H9 (cell line): ENCODE measurements at regions not wholly inside any gene's neighbourhood (a gene's known extent, or its start where the extent isn't known, plus 50 kb on each side); places are given as distances from the start of the nearest gene placed in this dataset.

ENCODE experiments used
- DNase-seq: peaks from one replicate; pipeline ENCODE4 v3.0.0-alpha.2; 2017
- H2AFZ ChIP-seq: one replicate; pipeline ENCODE4 v1.6.1; 2013; ENCODE audit warnings: mild to moderate bottlenecking, low read length, control low read depth, moderate library complexity
- H2AK5ac ChIP-seq: 2 replicates; pipeline ENCODE4 v1.6.1; 2013; ENCODE audit warnings: low read length, control low read depth, mixed read lengths; ENCODE audit not compliant: insufficient read length
- H2BK120ac ChIP-seq: one replicate; pipeline ENCODE4 v1.6.1; 2013; ENCODE audit warnings: low read depth, mild to moderate bottlenecking, low read length, control low read depth, inconsistent platforms; ENCODE audit not compliant: poor library complexity, severe bottlenecking
- H2BK12ac ChIP-seq: 2 replicates; pipeline ENCODE4 v1.6.1; 2013; ENCODE audit warnings: low read length, control low read depth, mixed read lengths, low read depth; ENCODE audit not compliant: insufficient read length
- H2BK15ac ChIP-seq: 2 replicates; pipeline ENCODE4 v1.6.1; 2013; ENCODE audit warnings: low read depth, low read length, control low read depth
- H2BK20ac ChIP-seq: one replicate; pipeline ENCODE4 v1.6.1; 2013; ENCODE audit warnings: low read depth, mild to moderate bottlenecking, low read length, control low read depth, inconsistent platforms; ENCODE audit not compliant: poor library complexity, severe bottlenecking
- H2BK5ac ChIP-seq: 2 replicates; pipeline ENCODE4 v1.6.1; 2013; ENCODE audit warnings: low read length, control low read depth, mixed read lengths; ENCODE audit not compliant: insufficient read length
- H3K14ac ChIP-seq: 2 replicates; pipeline ENCODE4 v1.6.1; 2013; ENCODE audit warnings: low read length, control low read depth; ENCODE audit not compliant: insufficient read depth
- H3K18ac ChIP-seq: 2 replicates; pipeline ENCODE4 v1.6.1; 2013; ENCODE audit warnings: low read depth, mild to moderate bottlenecking, mixed read lengths, low read length, control low read depth; ENCODE audit not compliant: insufficient read length
- H3K23ac ChIP-seq: 2 replicates; pipeline ENCODE4 v1.6.1; 2013; ENCODE audit warnings: low read length, control low read depth, mixed read lengths, low read depth; ENCODE audit not compliant: insufficient read length
- H3K23me2 ChIP-seq: 2 replicates; pipeline ENCODE4 v1.6.1; 2013; ENCODE audit warnings: low read depth, mild to moderate bottlenecking, mixed read lengths, low read length, control low read depth; ENCODE audit not compliant: insufficient read length, poor library complexity, severe bottlenecking
- H3K27ac ChIP-seq: 2 replicates; pipeline ENCODE4 v1.5.1; 2013; ENCODE audit warnings: low read length, control low read depth, mixed read lengths, low read depth; ENCODE audit not compliant: insufficient read length
- H3K27me3 ChIP-seq: 2 replicates; pipeline ENCODE4 v1.6.1; 2013; ENCODE audit warnings: low read length, control low read depth, inconsistent platforms; ENCODE audit not compliant: insufficient read depth
- H3K4ac ChIP-seq: 2 replicates; pipeline ENCODE4 v1.6.1; 2013; ENCODE audit warnings: low read depth, mild to moderate bottlenecking, control low read depth, inconsistent platforms, low read length, moderate library complexity
- H3K4me1 ChIP-seq: 2 replicates; pipeline ENCODE4 v1.6.1; 2013; ENCODE audit warnings: low read length, control low read depth, inconsistent platforms; ENCODE audit not compliant: insufficient read depth
- H3K4me2 ChIP-seq: 2 replicates; pipeline ENCODE4 v1.6.1; 2013; ENCODE audit warnings: low read length, control low read depth, mixed read lengths; ENCODE audit not compliant: insufficient read length, insufficient read depth
- H3K56ac ChIP-seq: 2 replicates; pipeline ENCODE4 v1.6.1; 2013; ENCODE audit warnings: low read depth, mild to moderate bottlenecking, mixed read lengths, low read length, control low read depth; ENCODE audit not compliant: insufficient read length
- H3K79me1 ChIP-seq: 2 replicates; pipeline ENCODE4 v1.6.1; 2013; ENCODE audit warnings: low read depth, mild to moderate bottlenecking, moderate library complexity, low read length, control low read depth, inconsistent platforms; ENCODE audit not compliant: insufficient read depth, poor library complexity, severe bottlenecking
- H3K79me2 ChIP-seq: 2 replicates; pipeline ENCODE4 v1.6.1; 2013; ENCODE audit warnings: low read length, control low read depth, inconsistent platforms; ENCODE audit not compliant: insufficient read depth
- H3K9ac ChIP-seq: 2 replicates; pipeline ENCODE4 v1.6.1; 2013; ENCODE audit warnings: low read length, control low read depth, mixed read lengths; ENCODE audit not compliant: insufficient read length; ENCODE audit errors: extremely low read depth
- H3K9me3 ChIP-seq: one replicate; pipeline ENCODE4 v1.6.1; 2013; ENCODE audit warnings: low read depth, low read length, inconsistent platforms; ENCODE audit not compliant: control insufficient read depth
- H3T11ph ChIP-seq: one replicate; pipeline ENCODE4 v1.6.1; 2013; ENCODE audit warnings: mild to moderate bottlenecking, low read length, control low read depth, inconsistent platforms
- H4K20me1 ChIP-seq: one replicate; pipeline ENCODE4 v1.6.1; 2013; ENCODE audit not compliant: control insufficient read depth, insufficient read length, insufficient read depth
- H4K5ac ChIP-seq: 2 replicates; pipeline ENCODE4 v1.6.1; 2013; ENCODE audit warnings: low read depth, mild to moderate bottlenecking, mixed read lengths, low read length, control low read depth; ENCODE audit not compliant: insufficient read length
- H4K8ac ChIP-seq: replicated peaks from 2 replicates; pipeline ENCODE4 v1.6.1; 2013; ENCODE audit warnings: low read length, control low read depth, mixed read lengths, low read depth; ENCODE audit not compliant: insufficient read length
- H4K91ac ChIP-seq: 2 replicates; pipeline ENCODE4 v1.6.1; 2013; ENCODE audit warnings: low read depth, mild to moderate bottlenecking, moderate library complexity, mixed read lengths, low read length, control low read depth; ENCODE audit not compliant: insufficient read length
- H3K27ac Mint-ChIP-seq, 3 experiments: 2 replicates in 2 of 3; 3 replicates in 1 of 3; pipeline ENCODE4 v1.8.0; 2020 to 2021; ENCODE audit warnings: mixed read lengths in 3 of 3, mild to moderate bottlenecking in 1 of 3, moderate library complexity in 1 of 3
- H3K27me3 Mint-ChIP-seq: 2 replicates; pipeline ENCODE4 v1.8.0; 2021; ENCODE audit warnings: low read depth, mild to moderate bottlenecking, moderate library complexity, mixed read lengths
- H3K36me3 Mint-ChIP-seq, 3 experiments: 2 replicates in 2 of 3; 3 replicates in 1 of 3; pipeline ENCODE4 v1.8.0; 2020 to 2021; ENCODE audit warnings: low read depth in 3 of 3, mixed read lengths in 3 of 3; ENCODE audit not compliant: insufficient read depth in 1 of 3
- H3K4me1 Mint-ChIP-seq, 2 experiments: 2 replicates each; pipeline ENCODE4 v1.8.0; 2020; ENCODE audit warnings: mixed read lengths in 2 of 2
- H3K4me3 Mint-ChIP-seq, 2 experiments: 2 replicates in 1 of 2; 3 replicates in 1 of 2; pipeline ENCODE4 v1.8.0; 2020 to 2021; ENCODE audit warnings: mild to moderate bottlenecking in 2 of 2, mixed read lengths in 2 of 2, moderate library complexity in 1 of 2
- H3K9me3 Mint-ChIP-seq, 2 experiments: 2 replicates in 1 of 2; 3 replicates in 1 of 2; pipeline ENCODE4 v1.8.0; 2020; ENCODE audit warnings: mild to moderate bottlenecking in 2 of 2, mixed read lengths in 2 of 2, moderate library complexity in 1 of 2
- CTCF ChIP-seq: fragments of 200-600 bp; sonication (generic); conservative IDR thresholded peaks from 3 replicates; pipeline ENCODE4 v1.8.0; 2021; ENCODE audit warnings: antibody characterized with exemption, mild to moderate bottlenecking
- WGBS: extraction: QIAGEN DNeasy Blood & Tissue Kit; methylation state at CpG from one replicate; pipeline ENCODE4 v1.1.7; 2013; ENCODE audit warnings: missing lambda C conversion rate, low lambda C conversion rate, mixed read lengths; ENCODE audit not compliant: insufficient read length; ENCODE audit errors: extremely low coverage; 5-methylcytosine and 5-hydroxymethylcytosine counted together

- Mint-ChIP-seq H3K4me3 (no peak overlapping the region), H3K36me3 (no peaks in the 10 kb centered on the region; a peak in 1 of 7 replicates), H3K4me1 (peaks cover 2 to 11% of the 10 kb centered on the region in 2 experiments), H3K9me3 (no peaks in the 10 kb centered on the region; a peak in 2 of 5 replicates), H3K27ac (no peak overlapping the region), H3K27me3 (peaks cover 16% of the 10 kb centered on the region)
- no peak overlapping the region for H2BK20ac ChIP-seq
- no peaks in the 10 kb centered on the region for H3K23me2 ChIP-seq
- H4K5ac ChIP-seq, result no peak overlapping the region
- no peaks in the 10 kb centered on the region for H3K79me2 ChIP-seq
- H2AK5ac ChIP-seq, result no peak overlapping the region
- H4K91ac ChIP-seq, result no peak overlapping the region
- no peaks in the 10 kb centered on the region for H3K79me1 ChIP-seq
- no peak overlapping the region for H2BK15ac ChIP-seq
- no peak overlapping the region for H3K18ac ChIP-seq
- no peak for DNase-seq
- H3T11ph ChIP-seq, result no peak overlapping the region
- no peak overlapping the region for H3K9ac ChIP-seq
- H2BK5ac ChIP-seq, result no peak overlapping the region
- H3K4ac ChIP-seq, result no peak overlapping the region
- no peak overlapping the region for H3K4me2 ChIP-seq
- no peak overlapping the region for H3K56ac ChIP-seq
- H3K23ac ChIP-seq, result no peak overlapping the region
- no peak overlapping the region for H4K8ac ChIP-seq
- no peak overlapping the region for H3K14ac ChIP-seq
- no peak overlapping the region for H2BK120ac ChIP-seq
- H3K4me1 ChIP-seq, result no peaks in the 10 kb centered on the region; the same call in 1 of the 2 replicates
- H3K9me3 ChIP-seq, result no peaks in the 10 kb centered on the region
- H3K27me3 ChIP-seq, result no peaks in the 10 kb centered on the region
- no peaks in the 10 kb centered on the region for H4K20me1 ChIP-seq
- TF ChIP-seq CTCF, result no peak
- H2AFZ ChIP-seq, result no peak overlapping the region
- WGBS, result no CpG with 5 or more reads among the region's 2 CpGs
- no peak overlapping the region for H3K27ac ChIP-seq
- H2BK12ac ChIP-seq, result no peak overlapping the region
Observed at GRCh38 chr18:34117319-34117718, 107.4 kb downstream of the NOL4 start.
